Neuronal stem cell (in vitro differentiated cells): ENCODE measurements at regions not wholly inside any gene's neighbourhood (a gene's known extent, or its start where the extent isn't known, plus 50 kb on each side); places are given as distances from the start of the nearest gene placed in this dataset.

ENCODE experiments used
- DNase-seq: peaks from one replicate; pipeline ENCODE4 v3.0.0-alpha.2; 2013; ENCODE audit warnings: low spot score
- H2AFZ ChIP-seq: one replicate; pipeline ENCODE4 v1.6.1; 2013; ENCODE audit warnings: mild to moderate bottlenecking, low read length, inconsistent platforms
- H2AK5ac ChIP-seq: 2 replicates; pipeline ENCODE4 v1.6.1; 2013; ENCODE audit warnings: low read depth, mild to moderate bottlenecking, inconsistent platforms, low read length, moderate library complexity, mixed read lengths
- H2BK120ac ChIP-seq: 2 replicates; pipeline ENCODE4 v1.6.1; 2013; ENCODE audit warnings: low read depth, mild to moderate bottlenecking, inconsistent platforms, low read length, moderate library complexity, mixed read lengths
- H2BK12ac ChIP-seq: one replicate; pipeline ENCODE4 v1.6.1; 2013; ENCODE audit warnings: low read length, inconsistent platforms
- H2BK15ac ChIP-seq: 2 replicates; pipeline ENCODE4 v1.6.1; 2013; ENCODE audit warnings: mild to moderate bottlenecking, low read length, inconsistent platforms, mixed read lengths
- H2BK5ac ChIP-seq: one replicate; pipeline ENCODE4 v1.6.1; 2013; ENCODE audit warnings: inconsistent platforms, mild to moderate bottlenecking, low read length, moderate library complexity
- H3K14ac ChIP-seq: one replicate; pipeline ENCODE4 v1.6.1; 2013; ENCODE audit warnings: low read length, inconsistent platforms
- H3K18ac ChIP-seq: 2 replicates; pipeline ENCODE4 v1.6.1; 2013; ENCODE audit warnings: low read length, inconsistent platforms
- H3K23ac ChIP-seq: 2 replicates; pipeline ENCODE4 v1.6.1; 2013; ENCODE audit warnings: low read depth, mild to moderate bottlenecking, mixed read lengths, low read length, inconsistent platforms; ENCODE audit not compliant: poor library complexity
- H3K27ac ChIP-seq: replicated peaks from 3 replicates; pipeline ENCODE4 v1.5.1; 2013; ENCODE audit warnings: low read length, inconsistent platforms
- H3K27me3 ChIP-seq, 3 experiments: 2 replicates each; pipeline ENCODE4 v1.6.1; 2013; ENCODE audit warnings: low read length in 3 of 3, mild to moderate bottlenecking in 2 of 3, inconsistent platforms in 1 of 3, low read depth in 1 of 3, mixed read lengths in 1 of 3, moderate library complexity in 1 of 3; ENCODE audit not compliant: control insufficient read depth in 3 of 3, insufficient read depth in 3 of 3
- H3K36me3 ChIP-seq, 2 donors: replicated peaks in 1 of 2; 2 replicates each; pipeline ENCODE4 v1.6.1; 2013; ENCODE audit warnings: low read length in 2 of 2; ENCODE audit not compliant: control insufficient read depth in 2 of 2, insufficient read depth in 2 of 2
- H3K4ac ChIP-seq: 2 replicates; pipeline ENCODE4 v1.6.1; 2013; ENCODE audit warnings: inconsistent platforms, mild to moderate bottlenecking, low read length, moderate library complexity
- H3K4me1 ChIP-seq, 2 donors: 1 replicate in 1 of 2; 2 replicates in 1 of 2; pipeline ENCODE4 v1.6.1; 2013; ENCODE audit warnings: low read length in 2 of 2, low read depth in 1 of 2; ENCODE audit not compliant: control insufficient read depth in 2 of 2, insufficient read depth in 1 of 2
- H3K4me2 ChIP-seq: one replicate; pipeline ENCODE4 v1.6.1; 2013; ENCODE audit warnings: mild to moderate bottlenecking, low read length, inconsistent platforms; ENCODE audit not compliant: insufficient read depth, poor library complexity, severe bottlenecking
- H3K4me3 ChIP-seq, 2 donors: 2 replicates each; pipeline ENCODE4 v1.5.1; 2013; ENCODE audit warnings: low read length in 2 of 2, mild to moderate bottlenecking in 2 of 2, inconsistent platforms in 1 of 2, moderate library complexity in 1 of 2
- H3K79me1 ChIP-seq: one replicate; pipeline ENCODE4 v1.6.1; 2013; ENCODE audit warnings: low read depth, mild to moderate bottlenecking, inconsistent platforms, low read length, moderate library complexity
- H3K9ac ChIP-seq: one replicate; pipeline ENCODE4 v1.6.1; 2013; ENCODE audit warnings: mild to moderate bottlenecking, low read depth, low read length, inconsistent platforms; ENCODE audit not compliant: poor library complexity
- H3K9me3 ChIP-seq, 2 donors: replicated peaks in 1 of 2; 2 replicates each; pipeline versions ENCODE3 to v1.6.1; 2013; ENCODE audit warnings: low read length in 2 of 2, mild to moderate bottlenecking in 2 of 2, inconsistent platforms in 1 of 2, low read depth in 1 of 2, mixed read lengths in 1 of 2, moderate library complexity in 1 of 2; ENCODE audit not compliant: control insufficient read depth in 2 of 2, insufficient read depth in 1 of 2
- H4K8ac ChIP-seq: one replicate; pipeline ENCODE4 v1.6.1; 2013; ENCODE audit warnings: low read depth, mild to moderate bottlenecking, inconsistent platforms, low read length, moderate library complexity
- H4K91ac ChIP-seq: one replicate; pipeline ENCODE4 v1.6.1; 2013; ENCODE audit warnings: low read length, low read depth, mild to moderate bottlenecking, inconsistent platforms; ENCODE audit not compliant: poor library complexity
- WGBS, 2 donors: extraction: QIAGEN DNeasy Blood & Tissue Kit; methylation state at CpG; one replicate each; pipeline ENCODE4 v1.1.7; 2013; ENCODE audit warnings: missing lambda C conversion rate in 2 of 2, mixed read lengths in 1 of 2; ENCODE audit not compliant: insufficient read length in 2 of 2, insufficient replicate concordance in 1 of 2; ENCODE audit errors: extremely low coverage in 2 of 2; 5-methylcytosine and 5-hydroxymethylcytosine counted together

DNA sequence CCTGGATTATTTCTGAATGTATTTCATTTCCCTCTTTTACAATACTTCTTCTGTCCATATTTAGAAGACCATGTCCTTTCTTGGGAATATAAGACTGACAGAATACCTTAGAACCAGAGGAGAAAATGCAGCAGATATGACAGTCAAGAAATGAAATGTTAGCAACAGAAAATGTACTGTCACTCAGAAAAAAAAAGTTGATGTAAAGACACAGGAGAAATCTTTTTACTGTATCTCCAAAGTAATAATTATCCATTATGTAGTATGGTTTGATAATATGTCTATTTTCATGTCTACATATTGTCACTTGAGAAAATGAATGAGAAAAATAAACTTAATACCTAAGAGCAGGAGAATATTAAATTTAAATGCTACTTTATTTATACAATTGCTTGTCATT lies 652.1 kb downstream of the GABRG2 start:
- Histone ChIP-seq H3K36me3 (no peaks in the 10 kb centered on the region), H3K27ac (no peak overlapping the region), H2BK12ac (no peak overlapping the region), H2BK120ac (no peak overlapping the region), H2AFZ (no peak overlapping the region), H3K9me3 (peaks cover 0 to 8% of the 10 kb centered on the region in 2 donors), H2BK15ac (no peak overlapping the region), H3K27me3 (no peaks in the 10 kb centered on the region), H4K8ac (no peak overlapping the region), H3K4me3 (no peak overlapping the region), H3K14ac (no peak overlapping the region), H3K4me1 (no peaks in the 10 kb centered on the region), H3K23ac (no peak overlapping the region), H3K9ac (no peak overlapping the region), H3K4me2 (no peak overlapping the region), H4K91ac (no peak overlapping the region), H3K79me1 (no peaks in the 10 kb centered on the region), H3K18ac (no peak overlapping the region), H3K4ac (no peak overlapping the region), H2BK5ac (no peak overlapping the region), H2AK5ac (no peak overlapping the region)
- no peak for DNase-seq

DNA sequence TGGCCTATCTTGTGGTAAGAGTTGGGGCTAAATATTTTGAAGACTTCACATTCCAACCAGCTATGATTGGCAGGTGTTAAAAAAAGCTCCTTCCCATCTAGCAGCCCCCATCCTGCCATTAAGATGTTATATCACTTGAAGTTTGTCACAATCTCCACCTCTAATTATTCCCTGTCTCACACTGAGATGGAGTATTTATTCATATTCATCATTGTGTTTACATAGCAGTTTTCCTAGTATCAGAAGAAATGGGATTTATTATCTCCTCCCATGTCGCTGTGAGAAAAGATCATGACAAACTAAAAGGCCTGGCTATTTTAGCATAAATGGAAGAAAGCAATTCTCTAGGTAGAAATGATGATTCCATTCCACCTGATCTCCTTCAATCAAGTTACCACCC lies 653.6 kb downstream of the GABRG2 start:
- Histone ChIP-seq H2BK5ac (no peak overlapping the region), H3K9me3 (peaks cover 0 to 8% of the 10 kb centered on the region in 2 donors), H3K4me1 (no peaks in the 10 kb centered on the region), H3K27me3 (no peaks in the 10 kb centered on the region), H2AK5ac (no peak overlapping the region), H3K36me3 (no peaks in the 10 kb centered on the region), H3K9ac (no peak overlapping the region), H3K14ac (no peak overlapping the region), H4K8ac (no peak overlapping the region), H3K4me2 (no peak overlapping the region), H2AFZ (no peak overlapping the region), H2BK15ac (no peak overlapping the region), H3K79me1 (no peaks in the 10 kb centered on the region), H3K23ac (no peak overlapping the region), H4K91ac (no peak overlapping the region), H2BK12ac (no peak overlapping the region), H3K4me3 (no peak overlapping the region), H2BK120ac (no peak overlapping the region), H3K27ac (no peak overlapping the region), H3K18ac (no peak overlapping the region), H3K4ac (no peak overlapping the region)
- no CpG with 5 or more reads among the region's 1 CpG for WGBS, 2 donors
- no peak for DNase-seq

- WGBS, 2 donors: no CpG with 5 or more reads among the region's 3 CpGs
- no peak overlapping the region for H3K14ac ChIP-seq
Measured at GRCh38 chr5:162752612-162753011, 684.8 kb upstream of the CCNG1 start.

GRCh38 chr5:162762119-162762518 lies 675.3 kb upstream of the CCNG1 start:
- Histone ChIP-seq H3K4me1 (no peaks in the 10 kb centered on the region), H3K27ac (no peak overlapping the region), H2BK12ac (no peak overlapping the region), H3K14ac (no peak overlapping the region), H3K4ac (no peak overlapping the region), H3K9me3 (no peaks in the 10 kb centered on the region), H3K36me3 (no peaks in the 10 kb centered on the region), H4K91ac (no peak overlapping the region), H2AK5ac (no peak overlapping the region), H3K23ac (no peak overlapping the region), H3K9ac (no peak overlapping the region), H3K18ac (no peak overlapping the region), H3K27me3 (no peaks in the 10 kb centered on the region), H4K8ac (no peak overlapping the region), H3K79me1 (no peaks in the 10 kb centered on the region), H3K4me2 (no peak overlapping the region), H2AFZ (no peak overlapping the region), H2BK5ac (no peak overlapping the region), H3K4me3 (no peak overlapping the region), H2BK120ac (no peak overlapping the region), H2BK15ac (no peak overlapping the region)
- DNase-seq: no peak
- WGBS, 2 donors: no CpG with 5 or more reads among the region's 5 CpGs

More at GRCh38 chr5:162752612-162753011, 684.8 kb upstream of the CCNG1 start:
- Histone ChIP-seq H2BK120ac (no peak overlapping the region), H3K27ac (no peak overlapping the region), H3K9ac (no peak overlapping the region), H3K27me3 (no peaks in the 10 kb centered on the region), H3K9me3 (no peaks in the 10 kb centered on the region), H2BK12ac (no peak overlapping the region), H3K4me2 (no peak overlapping the region), H3K36me3 (no peaks in the 10 kb centered on the region), H3K18ac (no peak overlapping the region), H3K79me1 (no peaks in the 10 kb centered on the region), H2AK5ac (no peak overlapping the region), H2AFZ (no peak overlapping the region), H3K4me1 (no peaks in the 10 kb centered on the region), H3K23ac (no peak overlapping the region), H4K91ac (no peak overlapping the region), H2BK15ac (no peak overlapping the region), H2BK5ac (no peak overlapping the region), H4K8ac (no peak overlapping the region), H3K4me3 (no peak overlapping the region), H3K4ac (no peak overlapping the region)
- no peak for DNase-seq
